Ishikawa (cell line): ENCODE measurements at regions not wholly inside any gene's neighbourhood (a gene's known extent, or its start where the extent isn't known, plus 50 kb on each side); places are given as distances from the start of the nearest gene placed in this dataset.

Experiments used
- CEBPB ChIP-seq: IDR thresholded peaks from 2 replicates; pipeline ENCODE4 v1.6.1; 2012
- CREB1 ChIP-seq: IDR thresholded peaks from 2 replicates; pipeline ENCODE4 v1.6.1; 2012; ENCODE audit warnings: low read depth
- EGR1 ChIP-seq: IDR thresholded peaks from 2 replicates; pipeline ENCODE4 v1.6.1; 2012
- EP300 ChIP-seq: IDR thresholded peaks from 2 replicates; pipeline ENCODE4 v1.6.1; 2012; ENCODE audit warnings: borderline replicate concordance
- FOXM1 ChIP-seq: IDR thresholded peaks from 2 replicates; pipeline ENCODE4 v1.6.1; 2012; ENCODE audit warnings: low read depth, borderline replicate concordance
- MAX ChIP-seq: IDR thresholded peaks from 2 replicates; pipeline ENCODE4 v1.6.1; 2012
- NFIC ChIP-seq: IDR thresholded peaks from 2 replicates; pipeline ENCODE4 v1.6.1; 2012
- RAD21 ChIP-seq: IDR thresholded peaks from 2 replicates; pipeline ENCODE4 v1.6.1; 2012; ENCODE audit warnings: low read depth
- REST ChIP-seq: IDR thresholded peaks from 2 replicates; pipeline ENCODE4 v1.6.1; 2012; ENCODE audit warnings: low read depth, mild to moderate bottlenecking
- TAF1 ChIP-seq: IDR thresholded peaks from 2 replicates; pipeline ENCODE4 v1.6.1; 2012; ENCODE audit warnings: low read depth, mild to moderate bottlenecking
- TCF12 ChIP-seq: IDR thresholded peaks from 2 replicates; pipeline ENCODE4 v1.6.1; 2012; ENCODE audit warnings: low read depth
- TEAD4 ChIP-seq: IDR thresholded peaks from 2 replicates; pipeline ENCODE4 v1.6.1; 2012
- USF1 ChIP-seq: IDR thresholded peaks from 2 replicates; pipeline ENCODE4 v1.6.1; 2012
- YY1 ChIP-seq: IDR thresholded peaks from 2 replicates; pipeline ENCODE4 v1.6.1; 2012; ENCODE audit warnings: low read depth
- ZBTB7A ChIP-seq: IDR thresholded peaks from 2 replicates; pipeline ENCODE4 v1.6.1; 2012; ENCODE audit warnings: low read depth

GRCh38 chr2:2793925-2794560 is 463.0 kb upstream of the MYT1L start:
- TF ChIP-seq TAF1: no peak
- TF ChIP-seq FOXM1: no peak
- no peak for TF ChIP-seq NFIC

GRCh38 chr2:2793514-2793913 is 462.4 kb upstream of the MYT1L start:
- TF ChIP-seq FOXM1: no peak
- no peak for TF ChIP-seq ZBTB7A
- no peak for TF ChIP-seq CREB1
- no peak for TF ChIP-seq TAF1
- no peak for TF ChIP-seq TEAD4
- TF ChIP-seq USF1: no peak
- no peak for TF ChIP-seq RAD21
- TF ChIP-seq NFIC: no peak
- TF ChIP-seq REST: no peak
- no peak for TF ChIP-seq EP300
- no peak for TF ChIP-seq TCF12
- no peak for TF ChIP-seq CEBPB

GRCh38 chr2:2791606-2792005 is 460.5 kb upstream of the MYT1L start:
- TF ChIP-seq MAX (no peak), ZBTB7A (no peak), USF1 (no peak), YY1 (no peak), TAF1 (no peak)

- TF ChIP-seq ZBTB7A (no peak), CEBPB (no peak), EGR1 (no peak), TAF1 (no peak), TEAD4 (no peak), TCF12 (no peak), USF1 (no peak), RAD21 (no peak), EP300 (no peak), MAX (no peak), NFIC (no peak), CREB1 (no peak), REST (no peak), YY1 (no peak), FOXM1 (no peak)
Observed at GRCh38 chr2:2791031-2791430, 460.0 kb upstream of the MYT1L start.

GRCh38 chr2:2788076-2788475 is 457.0 kb upstream of the MYT1L start:
- no peak for TF ChIP-seq REST
- no peak for TF ChIP-seq TAF1
- TF ChIP-seq EP300: peak; percentile 70; the same call in 1 of the 2 replicates
- no peak for TF ChIP-seq FOXM1
- no peak for TF ChIP-seq CREB1
- TF ChIP-seq YY1: no peak
- 0 out of 2 replicates have a peak, but pooled peaks have one; percentile 17 for TF ChIP-seq TEAD4
- peak; percentile 27; the same call in 1 of the 2 replicates for TF ChIP-seq NFIC
- TF ChIP-seq USF1: no peak
- no peak for TF ChIP-seq ZBTB7A
- no peak for TF ChIP-seq EGR1
- peak; percentile 80; the same call in 1 of the 2 replicates for TF ChIP-seq TCF12
- TF ChIP-seq CEBPB: 0 out of 2 replicates have a peak, but pooled peaks have one; percentile 24
- TF ChIP-seq MAX: no peak
- TF ChIP-seq RAD21: no peak
